HCT116 (cell line): ENCODE measurements at regions not wholly inside any gene's neighbourhood (a gene's known extent, or its start where the extent isn't known, plus 50 kb on each side); places are given as distances from the start of the nearest gene placed in this dataset.

ENCODE experiments used
- ATAC-seq: fragments of 200-7000 bp; cut with Tn5 transposase; 2 replicates; pipeline ENCODE4 v1.9.1; 2020; ENCODE audit warnings: mild to moderate bottlenecking, moderate library complexity
- BruUV-seq: library from RNA; stranded (reverse); fragments of 400-500 nt; replicated peaks from 2 replicates; lab custom pipeline; 2021; lab: Mats Ljungman, UMichigan
- CTCF ChIA-PET: fragments of 300-600 bp; sonication (Branson Sonifier 250); formaldehyde crosslinking; loops from one replicate; lab custom pipeline; 2021; ENCODE audit warnings: antibody characterized with exemption; lab: Charles Lee
- POLR2A ChIA-PET: fragments of 300-600, 350-600 bp; sonication (Branson Sonifier 250); formaldehyde crosslinking; loops from one replicate; lab custom pipeline; 2021; ENCODE audit warnings: antibody characterized with exemption; lab: Charles Lee
- RAD21 ChIA-PET, 2 experiments: fragments of 300-600 bp; sonication (Branson Sonifier 250); formaldehyde crosslinking; loops; one replicate each; lab custom pipeline; 2023; ENCODE audit warnings: low total read pairs in 2 of 2; ENCODE audit not compliant: uncharacterized antibody in 2 of 2, unreplicated experiment in 2 of 2, low non-redundant PET in 1 of 2; lab: Charles Lee
- DNase-seq: peaks from one replicate; pipeline ENCODE4 v3.0.0-alpha.2; 2010; ENCODE audit warnings: low read depth, low spot score
- H2AFZ ChIP-seq: fragments of 200-600 bp; shearing (Covaris generic), sonication (generic); 2 replicates; pipeline ENCODE4 v1.6.1; 2017; ENCODE audit warnings: low read depth, mixed run types, mixed read lengths, antibody characterized with exemption, low read length; ENCODE audit not compliant: poor library complexity, severe bottlenecking
- H3K27ac ChIP-seq: 2 replicates; pipeline ENCODE4 v1.5.1; 2012; ENCODE audit warnings: low read depth, low read length
- H3K27me3 ChIP-seq: fragments of 200-600 bp; sonication (generic); 2 replicates; pipeline ENCODE4 v1.6.1; 2016; ENCODE audit warnings: mixed run types, low read length, mixed read lengths; ENCODE audit not compliant: insufficient read depth
- H3K36me3 ChIP-seq, 2 experiments: fragments of 200-500 bp in 1 of 2; fragments of 200-600 bp in 1 of 2; sonication (Bioruptor generic) in 1 of 2; sonication (generic) in 1 of 2; 2 replicates each; pipeline versions ENCODE4 v1.5.1 to v1.6.1; 2014 to 2016; ENCODE audit warnings: low read length in 2 of 2, inconsistent platforms in 1 of 2, mixed read lengths in 1 of 2, mixed run types in 1 of 2; ENCODE audit not compliant: insufficient read depth in 2 of 2, control insufficient read depth in 1 of 2
- H3K4me1 ChIP-seq, 2 experiments: fragments of 200-600 bp in 1 of 2; sonication (generic) in 1 of 2; 2 replicates each; pipeline versions ENCODE4 v1.5.1 to v1.6.1; 2012 to 2017; ENCODE audit warnings: low read length in 2 of 2, inconsistent platforms in 1 of 2, mild to moderate bottlenecking in 1 of 2, mixed read lengths in 1 of 2, mixed run types in 1 of 2, moderate library complexity in 1 of 2; ENCODE audit not compliant: insufficient read depth in 2 of 2, control insufficient read depth in 1 of 2
- H3K4me2 ChIP-seq: fragments of 200-600 bp; sonication (generic); 2 replicates; pipeline ENCODE4 v1.6.1; 2017; ENCODE audit warnings: mixed run types, low read length, mixed read lengths
- H3K4me3 ChIP-seq, 2 experiments: fragments of 200-600 bp in 1 of 2; sonication (generic) in 1 of 2; replicated peaks in 1 of 2; 2 replicates each; pipeline ENCODE4 v1.5.1; 2011 to 2016; ENCODE audit warnings: low read length in 2 of 2, control low read depth in 1 of 2, low read depth in 1 of 2, mild to moderate bottlenecking in 1 of 2, mixed read lengths in 1 of 2, mixed run types in 1 of 2
- H3K79me2 ChIP-seq: fragments of 200-600 bp; sonication (generic); 2 replicates; pipeline ENCODE4 v1.6.1; 2017; ENCODE audit warnings: mild to moderate bottlenecking, mixed run types, low read length, moderate library complexity, mixed read lengths; ENCODE audit not compliant: insufficient read depth
- H3K9ac ChIP-seq: fragments of 200-600 bp; sonication (generic); 2 replicates; pipeline ENCODE4 v1.6.1; 2016; ENCODE audit warnings: low read length, mixed read lengths
- H3K9me2 ChIP-seq: fragments of 200-600 bp; sonication (generic), shearing (Covaris generic); 2 replicates; pipeline ENCODE4 v1.6.1; 2017; ENCODE audit warnings: mixed run types, mild to moderate bottlenecking, moderate library complexity; ENCODE audit not compliant: insufficient read depth
- H3K9me3 ChIP-seq, 2 experiments: fragments of 200-500 bp in 1 of 2; fragments of 200-600 bp in 1 of 2; sonication (Bioruptor generic) in 1 of 2; sonication (generic) in 1 of 2; 2 replicates each; pipeline ENCODE4 v1.6.1; 2014 to 2017; ENCODE audit warnings: low read length in 2 of 2, mixed read lengths in 2 of 2, inconsistent platforms in 1 of 2, low read depth in 1 of 2, mild to moderate bottlenecking in 1 of 2, mixed run types in 1 of 2, moderate library complexity in 1 of 2; ENCODE audit not compliant: control insufficient read depth in 1 of 2, insufficient read depth in 1 of 2
- H4K20me1 ChIP-seq: fragments of 200-600 bp; sonication (generic), shearing (Covaris generic); 2 replicates; pipeline ENCODE4 v1.6.1; 2017; ENCODE audit warnings: mixed run types, mild to moderate bottlenecking, moderate library complexity; ENCODE audit not compliant: insufficient read depth
- ATF3 ChIP-seq: IDR thresholded peaks from 2 replicates; pipeline ENCODE4 v1.6.1; 2012
- CBX3 ChIP-seq: IDR thresholded peaks from 2 replicates; pipeline ENCODE4 v1.6.1; 2012; ENCODE audit warnings: low read depth
- ELF1 ChIP-seq: IDR thresholded peaks from 2 replicates; pipeline ENCODE4 v1.6.1; 2012; ENCODE audit warnings: low read depth, borderline replicate concordance
- FOSL1 ChIP-seq: IDR thresholded peaks from 2 replicates; pipeline ENCODE4 v1.6.1; 2012; ENCODE audit warnings: low read depth
- POLR2A ChIP-seq: IDR thresholded peaks from 2 replicates; pipeline ENCODE4 v1.7.0; 2011; ENCODE audit warnings: borderline replicate concordance; ENCODE audit not compliant: insufficient read depth, insufficient read length; ENCODE audit errors: extremely low read depth
- RAD21 ChIP-seq: IDR thresholded peaks from 2 replicates; pipeline ENCODE4 v1.6.1; 2012; ENCODE audit warnings: low read depth, mild to moderate bottlenecking
- REST ChIP-seq: IDR thresholded peaks from 2 replicates; pipeline ENCODE4 v1.6.1; 2012; ENCODE audit warnings: low read depth
- SRF ChIP-seq: IDR thresholded peaks from 2 replicates; pipeline ENCODE4 v1.6.1; 2012; ENCODE audit warnings: low read depth
- TCF7L2 ChIP-seq: IDR thresholded peaks from 2 replicates; pipeline ENCODE4 v1.7.0; 2011; ENCODE audit warnings: borderline replicate concordance, inconsistent platforms; ENCODE audit not compliant: insufficient read depth, insufficient read length; ENCODE audit errors: extremely low read depth
- YY1 ChIP-seq: IDR thresholded peaks from 2 replicates; pipeline ENCODE4 v1.6.1; 2011; ENCODE audit warnings: low read length, low read depth, moderate library complexity, mild to moderate bottlenecking; ENCODE audit not compliant: insufficient replicate concordance; ENCODE audit errors: extremely low read depth
- ZBTB33 ChIP-seq: IDR thresholded peaks from 2 replicates; pipeline ENCODE4 v1.6.1; 2011; ENCODE audit warnings: mild to moderate bottlenecking, low read length, moderate library complexity; ENCODE audit not compliant: insufficient replicate concordance; ENCODE audit errors: extremely low read depth
- intact Hi-C: fragments of 100-400 bp; cut with micrococcal nuclease; formaldehyde crosslinking; loops from 2 replicates; pipeline ENCODE4 v1.10.0; 2022

GRCh38 chr17:72421128-72422092, 300.6 kb downstream of the SOX9 start (continued):
- TF ChIP-seq ZBTB33 (peak; percentile 69), RAD21 (peak; percentile 58)

GRCh38 chr17:72422204-72422504, 301.3 kb downstream of the SOX9 start:
- intact Hi-C loops: loop anchor here (2.0 kb wide), 1 partner anchor 29 kb away; no protein-coding TSS in a partner anchor
- no peak for ATAC-seq
- Histone ChIP-seq H3K9ac (peak overlapping the region; percentile 64), H3K36me3 (peaks cover 0 to 25% of the 10 kb centered on the region in 2 experiments; a peak in 2 of 4 replicates), H4K20me1 (no peaks in the 10 kb centered on the region)
- TF ChIP-seq TCF7L2 (no peak), RAD21 (no peak), YY1 (no peak), ZBTB33 (no peak), ELF1 (no peak), SRF (no peak), FOSL1 (no peak), ATF3 (no peak), CBX3 (no peak), POLR2A (no peak), REST (no peak)
- TF ChIP-seq, all 23 proteins: peak for 0
- H3K4me3 ChIP-seq: peak overlapping the region; percentile 38 to 47
- H2AFZ ChIP-seq: no peak overlapping the region
- H3K79me2 ChIP-seq: peaks cover 33% of the 10 kb centered on the region; the same call in 1 of the 2 replicates
- H3K4me1 ChIP-seq: peaks cover 54 to 89% of the 10 kb centered on the region in 2 experiments
- H3K27ac ChIP-seq: peak overlapping the region; percentile 78
- ChIA-PET POLR2A (interaction anchor here (0.6 to 1.6 kb wide), 11 partner anchors 12 to 336 kb away, joined by 3 to 8 read pairs (median 3); partner anchors contain the start of gene SOX9), CTCF (interaction anchor here (1.5 to 2.9 kb wide), 3 partner anchors 9 to 1655 kb away, joined by 4 to 16 read pairs (median 6); no protein-coding TSS in a partner anchor), RAD21 (interaction anchor here (0.9 to 1.4 kb wide), 2 partner anchors 15 to 301 kb away, joined by 3 to 5 read pairs; partner anchors contain the start of gene SOX9 (in 1 of the 2))
- no peaks in the 10 kb centered on the region for H3K27me3 ChIP-seq
- no peaks in the 10 kb centered on the region for H3K9me2 ChIP-seq
- no peak for DNase-seq
- peak overlapping the region; percentile 85 for H3K4me2 ChIP-seq
- peaks cover 9 to 20% of the 10 kb centered on the region in 2 experiments; a peak in 3 of 4 replicates for H3K9me3 ChIP-seq
- no TSS peak for BruUV-seq
